GM23338 (cell line): ENCODE measurements at regions not wholly inside any gene's neighbourhood (a gene's known extent, or its start where the extent isn't known, plus 50 kb on each side); places are given as distances from the start of the nearest gene placed in this dataset.

Experiments used
- ATAC-seq: fragments of 200-7000 bp; cut with Tn5 transposase; 3 replicates; pipeline ENCODE4 v1.9.1; 2020
- DNase-seq: peaks from one replicate; pipeline ENCODE4 v3.0.0-alpha.2; 2015; ENCODE audit warnings: low spot score
- H2AFZ ChIP-seq: fragments of 200-600 bp; sonication (generic); 2 replicates; pipeline ENCODE4 v1.8.0; 2016; ENCODE audit warnings: antibody characterized with exemption, mild to moderate bottlenecking, moderate library complexity
- H3F3A ChIP-seq: fragments of 200-600 bp; sonication (generic); replicated peaks from 2 replicates; pipeline ENCODE4 v1.8.0; 2017; ENCODE audit warnings: antibody characterized with exemption, mixed run types, low read depth
- H3K27ac ChIP-seq: fragments of 200-600 bp; sonication (generic); 2 replicates; pipeline ENCODE4 v1.6.1; 2016; ENCODE audit warnings: low read depth
- H3K27me3 ChIP-seq: fragments of 200-600 bp; sonication (generic); 2 replicates; pipeline ENCODE4 v1.8.0; 2016; ENCODE audit warnings: mild to moderate bottlenecking, mixed run types, moderate library complexity; ENCODE audit not compliant: insufficient read depth
- H3K36me3 ChIP-seq: fragments of 200-600 bp; sonication (generic); 2 replicates; pipeline ENCODE4 v1.8.0; 2016; ENCODE audit warnings: mild to moderate bottlenecking; ENCODE audit not compliant: insufficient read depth
- H3K4me1 ChIP-seq: fragments of 200-600 bp; sonication (generic); 2 replicates; pipeline ENCODE4 v1.8.0; 2016; ENCODE audit warnings: mild to moderate bottlenecking, moderate library complexity; ENCODE audit not compliant: insufficient read depth
- H3K4me2 ChIP-seq: fragments of 200-600 bp; sonication (generic); 2 replicates; pipeline ENCODE4 v1.7.1; 2017; ENCODE audit warnings: mixed run types
- H3K4me3 ChIP-seq: fragments of 200-600 bp; sonication (generic); 2 replicates; pipeline ENCODE4 v1.6.1; 2016; ENCODE audit warnings: mixed run types
- H3K79me2 ChIP-seq: fragments of 200-600 bp; sonication (generic); replicated peaks from 2 replicates; pipeline ENCODE4 v1.8.0; 2017; ENCODE audit warnings: mild to moderate bottlenecking; ENCODE audit not compliant: insufficient read depth
- H3K9me2 ChIP-seq: fragments of 200-600 bp; sonication (generic); 2 replicates; pipeline ENCODE4 v1.8.0; 2017; ENCODE audit not compliant: insufficient read depth
- H4K20me1 ChIP-seq: fragments of 200-600 bp; sonication (generic); replicated peaks from 2 replicates; pipeline ENCODE4 v1.8.0; 2017; ENCODE audit warnings: mild to moderate bottlenecking; ENCODE audit not compliant: insufficient read depth
- H3K27ac Mint-ChIP-seq: 2 replicates; pipeline ENCODE4 v1.8.0; 2020; ENCODE audit warnings: inconsistent platforms, mild to moderate bottlenecking, moderate library complexity, mixed read lengths
- H3K27me3 Mint-ChIP-seq: 3 replicates; pipeline ENCODE4 v1.8.0; 2022; ENCODE audit warnings: low read depth, mild to moderate bottlenecking, moderate library complexity, mixed read lengths, inconsistent platforms; ENCODE audit not compliant: insufficient read depth, poor library complexity
- H3K36me3 Mint-ChIP-seq: 3 replicates; pipeline ENCODE4 v1.8.0; 2021; ENCODE audit warnings: low read depth, mild to moderate bottlenecking, inconsistent platforms, moderate library complexity, mixed read lengths
- H3K4me1 Mint-ChIP-seq: 3 replicates; pipeline ENCODE4 v1.8.0; 2020; ENCODE audit warnings: mild to moderate bottlenecking, inconsistent platforms, mixed read lengths
- H3K4me3 Mint-ChIP-seq: 3 replicates; pipeline ENCODE4 v1.8.0; 2021; ENCODE audit warnings: moderate library complexity, mild to moderate bottlenecking, inconsistent platforms, mixed read lengths
- H3K9me3 Mint-ChIP-seq: 3 replicates; pipeline ENCODE4 v1.8.0; 2020; ENCODE audit warnings: moderate library complexity, mild to moderate bottlenecking, inconsistent platforms, mixed read lengths
- CTCF ChIP-seq, 2 experiments: fragments of 200-600 bp in 1 of 2; sonication (generic) in 1 of 2; conservative IDR thresholded peaks; 2 replicates each; pipeline versions ENCODE4 v1.5.1 to v1.6.1; 2016 to 2017; ENCODE audit warnings: antibody characterized with exemption in 2 of 2, low read depth in 2 of 2, mild to moderate bottlenecking in 2 of 2, moderate library complexity in 1 of 2
- EZH2 ChIP-seq: fragments of 200-600 bp; sonication (generic); IDR thresholded peaks from one replicate; pipeline ENCODE4 v1.8.0; 2017; ENCODE audit warnings: antibody characterized with exemption, mild to moderate bottlenecking, low read depth; ENCODE audit not compliant: unreplicated experiment
- EZH2phosphoT487 ChIP-seq: fragments of 200-600 bp; sonication (generic); IDR thresholded peaks from one replicate; pipeline ENCODE4 v1.8.1; 2018; ENCODE audit warnings: antibody characterized with exemption; ENCODE audit not compliant: unreplicated experiment
- NANOG ChIP-seq: IDR thresholded peaks from 2 replicates; pipeline ENCODE4 v1.6.1; 2016; ENCODE audit warnings: antibody characterized with exemption, borderline replicate concordance
- POLR2AphosphoS5 ChIP-seq: IDR thresholded peaks from 2 replicates; pipeline ENCODE4 v1.6.1; 2016; ENCODE audit warnings: antibody characterized with exemption, low read depth
- REST ChIP-seq: IDR thresholded peaks from one replicate; pipeline ENCODE4 v1.6.1; 2018; ENCODE audit warnings: antibody characterized with exemption; ENCODE audit not compliant: unreplicated experiment
- STAT1 ChIP-seq: IDR thresholded peaks from one replicate; pipeline ENCODE4 v1.6.1; 2016; ENCODE audit warnings: antibody characterized with exemption; ENCODE audit not compliant: unreplicated experiment
- ZNF114 ChIP-seq: fragments of 250-450 bp; sonication (Bioruptor Pico); IDR thresholded peaks from 2 replicates; pipeline ENCODE4 v1.5.0; 2020; ENCODE audit warnings: mild to moderate bottlenecking, moderate library complexity
- ZNF331 ChIP-seq: fragments of 250-450 bp; sonication (Bioruptor Pico); IDR thresholded peaks from 2 replicates; pipeline ENCODE4 v1.5.0; 2020; ENCODE audit warnings: low read depth, mild to moderate bottlenecking, moderate library complexity

GRCh38 chr11:44427432-44427831 lies 117.5 kb upstream of the ALX4 start:
- peak; percentile 83 for DNase-seq
- peaks cover 7% of the 10 kb centered on the region for H3K27me3 Mint-ChIP-seq

GRCh38 chr11:44430140-44430539 lies 120.2 kb upstream of the ALX4 start:
- Mint-ChIP-seq H3K9me3 (no peaks in the 10 kb centered on the region), H3K4me3 (no peak overlapping the region), H3K27ac (no peak overlapping the region), H3K4me1 (no peaks in the 10 kb centered on the region), H3K27me3 (peaks cover 5% of the 10 kb centered on the region), H3K36me3 (no peaks in the 10 kb centered on the region)
- Histone ChIP-seq H3K36me3 (no peaks in the 10 kb centered on the region), H3K79me2 (no peaks in the 10 kb centered on the region), H3K4me2 (no peak overlapping the region), H3K27me3 (0 out of 2 replicates have a peak, but pooled peaks cover 2% of the 10 kb centered on the region), H3K27ac (no peak overlapping the region), H4K20me1 (no peaks in the 10 kb centered on the region; the same call in 1 of the 2 replicates), H3K4me3 (no peak overlapping the region), H3K9me2 (0 out of 2 replicates have a peak, but pooled peaks cover 6% of the 10 kb centered on the region), H3K4me1 (no peaks in the 10 kb centered on the region), H3F3A (no peaks in the 10 kb centered on the region), H2AFZ (no peak overlapping the region)
- DNase-seq (no peak), ATAC-seq (no peak)
- TF ChIP-seq EZH2phosphoT487 (no peak), ZNF331 (CRISPR knock-in tag) (no peak), ZNF114 (CRISPR knock-in tag) (no peak), STAT1 (no peak), NANOG (no peak), POLR2AphosphoS5 (no peak), EZH2 (no peak), REST (no peak)

More at GRCh38 chr11:44427432-44427831, 117.5 kb upstream of the ALX4 start:
- H3K9me3 Mint-ChIP-seq: no peaks in the 10 kb centered on the region
- H4K20me1 ChIP-seq: no peaks in the 10 kb centered on the region; the same call in 1 of the 2 replicates
- H3K9me2 ChIP-seq: no peaks in the 10 kb centered on the region
- H3K79me2 ChIP-seq: no peaks in the 10 kb centered on the region
- no peaks in the 10 kb centered on the region for H3K36me3 Mint-ChIP-seq
- TF ChIP-seq CTCF (conservative IDR thresholded peaks at IDR 0.05; ENCODE audit: low read depth in 2 of 2): peak; percentile 75 to 86
- TF ChIP-seq EZH2phosphoT487: no peak
- H3K4me3 Mint-ChIP-seq: no peak overlapping the region
- H3K27me3 ChIP-seq: 0 out of 2 replicates have a peak, but pooled peaks cover 2% of the 10 kb centered on the region
- H3K36me3 ChIP-seq: no peaks in the 10 kb centered on the region
- no peak overlapping the region for H3K4me3 ChIP-seq
- no peaks in the 10 kb centered on the region for H3K4me1 Mint-ChIP-seq
- no peak overlapping the region for H3K27ac ChIP-seq
- peak; percentile 95 for ATAC-seq
- H2AFZ ChIP-seq: peak overlapping the region; percentile 38; the same call in 1 of the 2 replicates
- H3K4me1 ChIP-seq: no peaks in the 10 kb centered on the region
- no peak overlapping the region for H3K27ac Mint-ChIP-seq
- H3K4me2 ChIP-seq: no peak overlapping the region
- H3F3A ChIP-seq: no peaks in the 10 kb centered on the region
